Heart left ventricle (tissue), 13 donors: ENCODE measurements at regions not wholly inside any gene's neighbourhood (a gene's known extent, or its start where the extent isn't known, plus 50 kb on each side); places are given as distances from the start of the nearest gene placed in this dataset.

Experiments
- CTCF ChIP-seq, 12 donors: fragments of 200-600 bp; sonication (generic) in 4 of 12; IDR thresholded peaks; one replicate each; pipeline versions ENCODE4 v1.5.0 to v1.8.0; 2018 to 2022; ENCODE audit warnings: antibody characterized with exemption in 12 of 12, mild to moderate bottlenecking in 5 of 12
- POLR2A ChIP-seq, 2 donors: fragments of 450-650 bp; IDR thresholded peaks; one replicate each; pipeline ENCODE4 v1.6.1; 2017; ENCODE audit warnings: antibody characterized with exemption in 2 of 2, mild to moderate bottlenecking in 2 of 2, moderate library complexity in 2 of 2
- donor health status: ischemic (EF 13 %, LVEDD 7.1; RV severe dilation, severe dysfunction).
- donor health status: DM: no; HTN: yes; CAD: no.
- donor health status: DM: no; HTN: no; CAD: no.
- donor health status: ischemic (EF 25% LVEDD 6.9; RV normal size, moderate dysfunction).
- donor health status: ischemic (EF 25% LVEDD 5.7; RV mildly dilated, moderate dysfunction).
- donor health status: ischemic (EF 35%, LVEDD 5.7; RV mildly dilated, moderate dysfunction).
- donor health status: nonischemic (EF 11% LVEDD 7.7; RV severe dilation, severe dysfunction).
- donor health status: DM: yes; HTN: yes; CAD: no.
- donor health status: PGD.
- donor health status: ischemic (EF 29% LVEDD 5.4; RV normal size, mild dysfunction).
- donor health status: nonischemic (EF 23%, LVEDD 6.1; RV moderate dilation, normal function).

DNA sequence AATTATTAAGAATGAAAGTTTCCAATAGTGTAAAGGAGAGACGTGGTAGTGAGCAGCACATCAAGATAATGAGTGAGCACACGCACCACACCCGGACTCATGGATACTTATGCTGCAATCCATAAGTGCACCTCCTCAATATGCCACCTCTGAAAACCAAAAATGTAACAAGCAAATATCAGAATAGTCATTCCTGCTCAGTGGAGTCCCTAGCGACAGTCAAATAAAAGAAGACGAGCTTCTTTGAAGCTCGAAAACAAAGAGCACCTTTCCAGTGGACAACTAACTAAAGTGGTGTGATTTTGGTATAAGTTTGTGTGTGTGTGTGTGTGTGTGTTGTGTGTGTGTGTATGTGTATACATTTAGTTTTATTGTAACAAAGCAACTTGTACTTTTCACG lies 241.3 kb downstream of the DEPDC1B start:
- no peak for TF ChIP-seq CTCF (IDR thresholded peaks at IDR 0.05)
- no peak for TF ChIP-seq POLR2A (IDR thresholded peaks at IDR 0.05)
